Bone marrow (tissue), 2 donors: ENCODE measurements at regions not wholly inside any gene's neighbourhood (a gene's known extent, or its start where the extent isn't known, plus 50 kb on each side); places are given as distances from the start of the nearest gene placed in this dataset.

ENCODE experiments used
- DNase-seq, 2 donors: peaks; one replicate each; lab custom pipeline; 2025; lab: John Stamatoyannopoulos, UW

- DNase-seq, result no peak
These were observed 418.9 kb downstream of the EPHA4 start for GRCh38 chr2:221153226-221153625.

DNA sequence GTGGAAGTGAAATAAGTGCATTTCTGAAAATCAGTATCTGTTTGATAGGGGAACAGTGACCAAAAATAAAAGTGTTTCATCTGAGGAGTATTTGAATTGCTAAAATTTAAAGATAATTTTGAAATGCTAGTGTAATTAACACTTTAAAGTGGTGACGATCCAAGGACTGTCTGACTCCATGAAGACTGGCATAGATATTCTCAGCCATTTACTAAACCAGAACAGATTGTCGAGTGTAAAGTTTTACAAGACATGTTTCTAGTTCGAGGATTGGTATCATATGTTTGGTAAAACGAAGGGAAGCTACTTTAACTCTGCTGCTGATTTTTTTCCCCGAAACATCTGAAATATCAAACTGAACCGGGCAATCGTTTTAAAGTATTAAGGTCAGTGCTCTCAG lies 417.9 kb downstream of the EPHA4 start:
- no peak for DNase-seq

GRCh38 chr2:221156062-221156734 lies 415.9 kb downstream of the EPHA4 start:
- DNase-seq, result no peak

DNA sequence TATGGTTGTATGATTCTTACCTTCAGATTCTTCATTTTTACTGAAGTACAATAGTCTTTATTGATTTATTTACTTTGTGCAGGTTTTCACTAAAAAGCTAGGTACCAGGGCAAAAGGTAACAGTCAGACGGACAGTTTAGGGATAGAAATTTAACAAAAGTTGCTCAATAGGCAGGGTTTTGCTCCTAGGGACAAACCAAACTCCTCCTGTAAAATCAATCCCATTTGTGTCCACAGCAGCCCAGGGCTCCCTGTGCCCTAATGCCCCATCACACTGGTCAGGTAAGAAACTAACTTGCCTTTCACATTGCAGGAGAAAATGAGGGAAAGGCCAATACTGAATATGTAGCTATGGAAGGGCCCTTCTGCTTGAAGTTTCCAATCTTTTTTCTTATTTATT lies 410.9 kb downstream of the EPHA4 start:
- DNase-seq, result no peak

DNA sequence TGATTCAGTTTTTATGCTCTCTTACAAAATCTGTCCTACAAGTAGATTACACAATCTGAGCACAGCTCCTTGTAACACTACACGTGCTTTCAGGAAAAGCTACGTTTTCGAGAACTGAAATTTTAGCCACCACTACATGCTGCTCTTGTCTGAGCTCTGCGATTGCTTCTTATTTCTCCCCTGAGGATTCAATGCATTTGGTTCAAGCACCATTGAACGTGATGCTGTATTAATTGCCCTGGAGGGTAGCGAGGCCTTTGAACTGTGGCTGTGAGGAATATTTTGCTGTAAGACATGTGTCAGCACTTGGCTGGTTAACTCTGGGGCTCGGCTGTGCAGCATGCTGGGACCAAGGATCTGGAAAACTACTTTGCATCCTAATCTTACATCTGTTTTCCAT lies 405.8 kb downstream of the EPHA4 start:
- DNase-seq, result no peak

DNA sequence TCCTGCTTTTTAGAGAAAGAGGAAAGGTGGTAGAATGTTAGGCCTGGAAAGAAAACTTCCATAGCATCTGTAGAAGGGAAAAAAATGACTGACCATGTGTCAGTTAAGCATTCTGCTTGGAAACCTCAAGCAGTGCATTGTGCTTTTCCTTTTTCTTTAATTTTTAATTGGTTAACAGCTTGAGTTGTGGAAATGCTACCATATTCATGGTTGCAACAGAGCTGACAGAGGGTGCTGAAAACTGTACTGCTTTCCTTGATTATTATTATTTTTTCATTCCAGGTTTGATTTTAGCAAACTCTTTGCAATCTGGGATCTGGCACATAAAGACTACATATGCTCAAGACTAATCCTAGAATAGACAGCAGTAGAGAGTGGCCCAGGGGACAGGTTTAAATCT lies 404.5 kb downstream of the EPHA4 start:
- no peak for DNase-seq

GRCh38 chr2:221169724-221170123 lies 402.4 kb downstream of the EPHA4 start:
- no peak for DNase-seq

- no peak for DNase-seq
These were observed 401.6 kb downstream of the EPHA4 start for GRCh38 chr2:221170548-221170947.

- DNase-seq, result no peak
These were observed 395.4 kb downstream of the EPHA4 start for GRCh38 chr2:221176667-221177066.

GRCh38 chr2:221178139-221178538 lies 394.0 kb downstream of the EPHA4 start:
- no peak for DNase-seq

- DNase-seq, result no peak
These were observed 385.2 kb downstream of the EPHA4 start for GRCh38 chr2:221186873-221187272.

- DNase-seq, result no peak
These were observed 382.6 kb downstream of the EPHA4 start for GRCh38 chr2:221189431-221190067.

- DNase-seq, result no peak
These were observed 376.3 kb downstream of the EPHA4 start for GRCh38 chr2:221195829-221196228.

DNA sequence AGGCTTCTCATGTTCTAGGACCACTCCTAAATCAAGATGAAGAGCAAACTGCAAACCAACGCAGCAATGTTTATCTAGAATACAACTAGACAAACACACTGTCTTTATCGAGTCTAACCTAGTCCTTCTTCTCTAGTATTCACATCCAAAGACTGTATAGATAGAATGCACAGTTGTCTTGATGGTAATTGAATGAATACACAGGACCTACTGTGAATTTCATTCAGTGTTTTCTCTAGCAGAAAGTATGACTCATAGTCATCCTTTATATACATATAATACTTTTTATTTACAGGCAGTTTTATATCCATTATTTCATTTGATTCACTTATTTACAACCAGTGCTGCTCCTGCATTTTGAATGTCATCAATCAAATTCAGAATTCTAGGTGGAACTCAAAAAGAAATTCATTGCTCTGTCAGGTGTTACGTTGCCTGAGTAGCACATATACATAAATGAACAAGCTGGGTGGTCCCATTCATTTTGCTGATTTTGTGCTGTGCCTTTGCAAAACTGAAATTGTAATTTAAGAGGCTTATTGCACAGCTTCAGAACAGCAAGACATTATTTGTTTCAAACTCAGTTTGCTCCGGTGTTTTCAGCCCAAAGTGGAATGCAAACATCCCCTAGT lies 374.8 kb downstream of the EPHA4 start:
- DNase-seq, result no peak

DNA sequence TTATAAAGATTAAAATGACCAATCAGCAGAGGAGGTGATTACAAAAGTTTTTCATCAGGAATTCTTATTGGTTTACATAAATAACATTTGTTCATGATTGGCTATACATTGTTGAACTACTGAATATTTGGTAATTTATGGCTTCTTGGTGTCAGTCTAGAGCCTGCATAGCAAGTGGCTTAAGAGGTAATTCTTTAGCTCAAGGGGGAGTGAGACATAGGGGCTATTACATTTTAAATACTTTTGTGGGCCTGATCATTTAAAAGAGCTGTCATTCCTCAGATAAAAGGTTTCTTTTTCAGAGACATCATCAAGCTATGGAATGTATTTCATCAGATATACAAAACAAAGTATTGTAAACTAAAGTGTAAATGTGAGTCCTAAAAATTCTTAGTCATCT lies 373.8 kb downstream of the EPHA4 start:
- DNase-seq, result no peak

DNA sequence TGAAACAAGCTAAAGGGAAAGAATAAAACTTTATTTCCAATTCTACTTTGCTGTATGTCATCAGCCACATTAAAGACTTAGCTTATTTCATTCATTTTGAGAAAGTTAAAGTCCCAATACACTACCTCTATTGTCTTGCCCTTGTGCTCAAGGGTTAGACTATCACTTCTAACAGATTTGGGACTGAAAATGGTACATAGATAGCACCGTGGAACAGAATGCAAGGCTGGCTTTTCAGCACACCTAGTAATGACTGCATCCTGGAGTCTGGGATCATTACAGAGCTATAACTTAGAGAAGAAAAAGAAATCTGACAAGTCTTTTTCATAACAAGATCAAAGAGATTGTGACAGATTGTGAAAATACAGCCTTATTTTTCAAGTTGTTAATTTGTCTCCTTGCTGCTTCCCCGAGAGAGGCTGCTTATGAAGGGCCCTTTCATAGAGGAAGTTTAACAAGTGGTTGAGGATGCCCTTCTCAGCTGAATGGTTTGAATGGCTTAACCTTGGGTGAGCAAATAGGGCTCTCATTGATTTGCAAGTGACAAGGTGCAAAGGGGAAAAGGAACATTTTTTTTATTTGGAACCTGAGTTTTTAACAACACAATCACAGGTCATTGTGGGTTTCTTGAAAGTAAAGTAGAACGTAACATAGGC lies 371.8 kb downstream of the EPHA4 start:
- no peak for DNase-seq

DNA sequence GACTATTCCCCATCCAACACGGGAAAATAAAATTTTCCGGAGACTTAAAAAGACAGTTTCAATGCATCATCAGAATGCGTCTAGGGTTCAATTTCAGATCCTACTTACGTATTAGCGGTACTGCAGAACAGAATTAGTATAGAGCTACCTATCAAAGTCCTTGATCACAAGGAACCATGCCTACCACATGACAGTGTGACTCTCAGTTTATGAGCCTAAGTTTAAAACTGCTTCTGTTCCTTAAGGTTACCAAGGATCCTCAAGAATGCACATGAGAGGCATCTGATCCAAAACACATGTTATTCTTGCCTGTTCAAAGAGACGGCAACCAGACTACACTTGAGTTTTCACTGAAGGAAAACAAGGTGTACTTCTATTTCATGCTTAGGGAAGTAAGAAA lies 369.7 kb downstream of the EPHA4 start:
- no peak for DNase-seq

- DNase-seq, result no peak
These were observed 369.0 kb downstream of the EPHA4 start for GRCh38 chr2:221203125-221203524.

- no peak for DNase-seq
These were observed 368.2 kb downstream of the EPHA4 start for GRCh38 chr2:221203856-221204255.

- no peak for DNase-seq
These were observed 367.4 kb downstream of the EPHA4 start for GRCh38 chr2:221204699-221205098.

DNA sequence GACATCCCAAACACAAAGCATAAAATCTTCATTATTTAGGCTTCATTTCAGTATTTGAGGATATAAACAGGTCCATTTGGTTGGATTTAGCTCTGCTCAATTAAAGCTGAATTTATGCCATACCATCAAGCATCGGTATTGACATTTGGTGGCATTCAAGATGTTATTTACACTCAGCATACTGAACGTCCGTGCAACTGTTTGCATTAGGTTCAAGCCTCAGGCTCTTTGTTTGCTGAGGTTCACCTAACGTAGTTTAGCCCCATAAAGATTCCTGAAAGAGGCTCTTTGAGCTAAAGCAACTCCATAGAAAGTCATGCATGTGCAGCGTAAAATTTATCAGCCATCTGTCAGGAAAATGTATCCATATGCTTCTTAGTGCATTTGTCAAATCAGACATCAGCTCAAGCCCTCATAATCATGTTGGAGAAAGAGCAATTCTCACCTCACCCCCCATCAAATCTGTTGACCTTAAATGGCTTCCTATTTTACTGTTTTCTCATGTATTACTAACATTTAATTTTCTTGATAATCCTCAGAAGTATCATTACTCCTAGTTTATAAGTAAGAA lies 366.9 kb downstream of the EPHA4 start:
- no peak for DNase-seq

DNA sequence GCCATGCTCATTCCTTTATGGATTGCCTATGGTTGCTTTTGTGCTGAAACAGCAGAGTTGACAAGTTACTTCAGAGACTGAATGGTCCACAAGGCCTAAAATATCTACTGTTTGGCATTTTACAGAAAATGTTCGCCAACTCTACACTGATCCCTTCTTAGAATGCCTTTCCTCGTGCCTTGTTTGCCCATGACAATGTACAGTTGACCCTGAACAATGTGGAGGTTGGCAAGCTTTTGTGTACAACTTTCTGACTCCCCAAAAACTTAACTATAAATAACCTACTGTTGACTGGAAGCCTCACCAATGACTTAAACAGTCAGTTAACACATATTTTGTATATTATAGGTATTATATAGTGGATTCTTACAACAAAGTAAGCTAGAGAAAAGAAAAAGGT lies 361.4 kb downstream of the EPHA4 start:
- no peak for DNase-seq

- no peak for DNase-seq
These were observed 360.5 kb downstream of the EPHA4 start for GRCh38 chr2:221211653-221212052.
